ENCODE measurements at regions not wholly inside any gene's neighbourhood (a gene's known extent, or its start where the extent isn't known, plus 50 kb on each side); places are given as distances from the start of the nearest gene placed in this dataset.
"Not testable (repeated sequence)": the region's sequence is repeated elsewhere in the genome, so short reads cannot be mapped to it uniquely, and the experiment has no call there.

DNA sequence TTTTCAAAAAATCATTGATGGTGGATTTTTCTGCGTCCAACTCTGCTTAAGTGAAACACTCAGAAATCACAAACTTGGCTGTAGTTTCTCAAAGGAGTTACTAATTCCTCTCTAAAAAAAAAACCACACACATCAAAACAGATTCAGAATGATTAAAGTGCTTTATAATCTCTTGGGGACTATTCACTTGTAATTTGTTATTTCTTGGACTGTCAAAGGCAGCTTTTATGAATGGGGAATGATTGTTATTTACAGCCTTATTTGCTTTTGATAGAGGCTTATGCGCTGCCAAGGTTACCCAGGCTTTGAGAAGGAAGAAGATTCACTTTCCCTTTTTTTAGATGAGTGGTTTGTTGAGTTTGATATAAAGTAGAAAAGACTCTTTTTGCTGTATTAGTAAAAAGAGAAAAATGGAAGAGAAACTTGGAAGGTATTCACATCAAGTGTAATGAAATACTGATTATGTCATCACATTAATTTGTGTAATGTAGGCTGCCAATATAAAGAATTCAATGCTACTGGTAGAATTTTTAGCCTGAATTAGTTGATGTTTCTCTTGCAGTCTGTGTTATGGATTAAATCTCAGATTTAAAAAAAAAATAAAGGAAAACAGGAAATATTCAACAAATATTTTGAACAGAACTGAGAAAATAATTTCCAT is 381.0 kb upstream of the SASH1 start:
- no peak for DNase-seq (ENCODE audit: low read depth in 1 of 2, low spot score in 1 of 2)

- not testable (repeated sequence) for DNase-seq (ENCODE audit: low read depth in 1 of 2, low spot score in 1 of 2)
These were observed 377.2 kb upstream of the SASH1 start for GRCh38 chr6:147965448-147965847.

GRCh38 chr6:147970970-147971369 is 371.7 kb upstream of the SASH1 start:
- no peak for DNase-seq (ENCODE audit: low read depth in 1 of 2, low spot score in 1 of 2)

- DNase-seq (ENCODE audit: low read depth in 1 of 2, low spot score in 1 of 2): no peak
These were observed 370.2 kb upstream of the SASH1 start for GRCh38 chr6:147972448-147972847.

DNA sequence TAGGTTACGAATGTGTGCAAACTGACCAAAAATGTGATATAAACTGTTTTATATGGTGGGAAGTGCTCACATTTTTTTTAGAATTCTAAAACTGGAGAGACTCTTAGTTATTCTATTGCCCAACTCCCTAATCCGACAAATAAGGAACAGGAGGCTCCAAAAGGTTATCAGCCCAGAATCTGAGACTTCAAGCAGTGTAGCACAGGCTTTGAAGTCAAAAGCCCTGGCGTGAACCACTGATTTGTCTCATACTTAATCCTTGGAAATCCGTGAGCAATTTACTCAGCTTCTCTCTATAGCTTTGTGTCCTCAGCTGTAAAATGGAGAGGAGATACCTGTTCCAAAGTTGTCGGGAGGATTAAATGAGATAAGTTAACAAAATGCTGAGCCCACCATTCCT is 368.8 kb upstream of the SASH1 start:
- no peak for DNase-seq (ENCODE audit: low read depth in 1 of 2, low spot score in 1 of 2)

DNA sequence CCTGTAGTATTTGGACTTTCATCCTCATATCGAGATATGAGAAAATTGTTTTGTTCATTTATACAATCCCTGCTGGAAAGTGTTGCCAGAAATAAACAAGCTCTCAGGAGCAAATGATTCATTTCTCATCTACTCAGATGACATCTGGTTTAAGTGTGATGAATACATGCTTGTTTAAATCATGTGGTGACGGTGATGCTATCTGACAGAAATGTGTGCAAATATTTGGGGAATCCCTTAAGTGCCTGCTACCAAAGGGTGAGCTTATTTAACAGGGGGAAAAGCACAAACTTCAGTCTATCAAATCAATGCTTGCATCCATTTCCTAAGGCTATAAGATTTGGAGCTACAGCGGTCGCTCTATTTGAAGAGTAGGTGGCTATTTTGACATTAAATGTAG is 368.3 kb upstream of the SASH1 start:
- no peak for DNase-seq (ENCODE audit: low read depth in 1 of 2, low spot score in 1 of 2)

DNA sequence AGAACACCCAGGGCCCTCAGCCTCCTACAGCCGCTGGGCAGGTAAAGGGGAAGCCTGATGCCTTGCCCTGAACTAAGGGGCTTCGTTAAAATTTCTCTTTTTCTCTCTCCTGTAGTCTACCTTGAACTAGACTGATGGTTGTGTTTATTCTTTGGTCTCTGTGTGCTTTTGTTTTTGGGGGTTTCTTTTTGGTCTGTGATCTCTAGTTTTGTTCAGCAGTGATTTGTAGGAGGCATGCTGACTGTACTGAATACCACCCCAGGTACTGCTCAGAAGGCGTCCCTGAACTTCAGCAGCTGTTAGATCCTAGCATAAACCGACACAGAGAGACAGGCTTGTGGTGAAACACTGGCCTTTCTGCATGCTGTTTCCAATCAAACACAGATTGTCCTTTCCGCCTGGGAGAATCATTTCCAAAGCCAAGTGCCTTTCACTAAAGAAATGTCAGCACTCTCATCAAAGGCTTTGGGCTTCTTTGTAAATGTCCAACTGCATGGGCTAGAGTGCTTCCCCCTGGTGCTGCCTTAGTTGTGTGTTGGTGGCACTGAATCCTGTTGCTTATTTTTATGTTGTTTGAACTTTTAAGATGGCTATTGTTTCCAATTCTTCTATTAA is 364.7 kb upstream of the SASH1 start:
- DNase-seq (ENCODE audit: low read depth in 1 of 2, low spot score in 1 of 2): no peak

DNA sequence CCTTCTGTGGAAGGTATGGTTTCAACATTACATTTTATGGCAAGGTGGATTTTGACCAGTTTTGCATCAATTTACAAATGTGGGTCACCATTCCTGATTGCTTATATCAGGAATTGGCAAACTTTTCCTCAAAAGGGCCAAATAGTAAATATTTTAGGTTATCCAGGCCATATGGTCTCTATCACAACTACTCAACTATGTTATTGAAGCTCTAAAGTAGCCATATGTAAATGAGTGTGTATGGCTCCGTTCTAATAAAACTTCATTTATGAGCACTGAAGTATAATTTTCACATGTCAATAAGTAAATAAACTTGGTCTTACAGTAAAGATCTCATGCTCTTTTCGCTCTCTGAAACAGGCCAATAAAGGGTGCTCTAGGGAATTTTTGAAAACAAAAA is 362.7 kb upstream of the SASH1 start:
- DNase-seq (ENCODE audit: low read depth in 1 of 2, low spot score in 1 of 2): no peak

DNA sequence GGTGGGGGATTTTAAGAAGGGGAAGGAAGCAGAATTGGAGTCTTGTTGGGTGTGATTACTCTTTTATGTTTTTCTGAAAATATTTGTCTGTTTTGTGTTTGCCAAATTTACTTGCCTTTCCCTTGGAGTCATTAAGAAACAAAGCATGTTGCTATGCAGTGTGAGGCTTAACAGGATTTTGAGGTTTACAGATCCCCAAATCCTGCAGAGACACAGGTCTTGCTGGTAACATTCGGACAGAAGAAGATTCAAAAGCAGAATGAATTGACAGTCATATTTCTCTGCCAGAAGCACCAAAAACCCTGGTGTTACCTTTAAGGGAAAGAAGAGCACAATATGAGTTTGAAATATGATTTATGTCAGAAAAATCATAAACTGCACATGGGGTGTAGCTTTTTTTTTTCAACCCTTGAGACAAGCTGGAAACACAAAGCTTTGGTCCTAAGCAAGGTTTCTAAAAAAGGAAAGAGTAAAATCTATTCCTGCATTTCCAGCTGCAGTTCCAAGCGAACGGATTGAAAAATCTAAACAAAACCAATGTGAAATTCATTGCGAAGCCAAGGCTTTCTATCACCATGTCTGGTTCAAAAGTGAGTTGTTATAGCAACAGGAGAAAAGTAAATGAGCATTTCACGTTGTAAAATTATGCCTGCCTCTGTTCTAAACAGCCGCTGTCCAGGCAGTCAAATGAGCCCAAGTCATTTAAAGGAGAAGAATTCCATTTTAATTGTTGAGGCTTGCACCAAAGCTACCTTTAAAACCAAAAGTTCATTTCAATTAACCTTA is 358.9 kb upstream of the SASH1 start:
- DNase-seq (ENCODE audit: low read depth in 1 of 2, low spot score in 1 of 2): no peak

- DNase-seq (ENCODE audit: low read depth in 1 of 2, low spot score in 1 of 2): no peak
These were observed 355.8 kb upstream of the SASH1 start for GRCh38 chr6:147986846-147987245.

GRCh38 chr6:147990159-147990558 is 352.5 kb upstream of the SASH1 start:
- no peak for DNase-seq (ENCODE audit: low read depth in 1 of 2, low spot score in 1 of 2)

GRCh38 chr6:147991961-147992360 is 350.7 kb upstream of the SASH1 start:
- DNase-seq (ENCODE audit: low read depth in 1 of 2, low spot score in 1 of 2): no peak

DNA sequence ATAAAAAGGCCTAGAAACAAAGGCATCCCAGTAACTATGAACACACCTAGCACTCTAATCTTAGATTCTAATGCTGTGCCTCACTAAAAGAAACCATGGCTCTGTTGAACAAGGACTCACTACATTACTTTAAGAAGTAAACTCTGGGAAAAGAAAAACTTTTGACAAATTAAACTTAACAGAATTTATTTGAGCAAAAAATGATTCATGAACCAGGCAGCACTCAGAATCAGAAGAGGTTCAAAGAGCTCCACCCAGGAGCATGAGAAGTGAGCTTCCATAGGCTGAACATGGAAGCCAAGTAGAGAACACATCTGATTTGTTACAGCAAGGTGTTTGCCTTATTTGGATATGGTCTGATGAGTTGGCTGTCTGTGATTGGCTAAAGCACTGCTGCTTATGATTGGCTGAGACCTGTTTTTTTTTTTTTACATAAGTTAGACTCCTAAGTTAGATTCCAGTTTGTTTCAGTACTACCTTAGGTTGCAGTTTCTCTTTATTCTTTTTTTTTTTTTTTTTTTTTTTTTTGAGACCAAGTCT is 343.6 kb upstream of the SASH1 start:
- DNase-seq (ENCODE audit: low read depth in 1 of 2, low spot score in 1 of 2): no peak

- no peak for DNase-seq (ENCODE audit: low read depth in 1 of 2, low spot score in 1 of 2)
These were observed 340.6 kb upstream of the SASH1 start for GRCh38 chr6:148001844-148002642.

DNA sequence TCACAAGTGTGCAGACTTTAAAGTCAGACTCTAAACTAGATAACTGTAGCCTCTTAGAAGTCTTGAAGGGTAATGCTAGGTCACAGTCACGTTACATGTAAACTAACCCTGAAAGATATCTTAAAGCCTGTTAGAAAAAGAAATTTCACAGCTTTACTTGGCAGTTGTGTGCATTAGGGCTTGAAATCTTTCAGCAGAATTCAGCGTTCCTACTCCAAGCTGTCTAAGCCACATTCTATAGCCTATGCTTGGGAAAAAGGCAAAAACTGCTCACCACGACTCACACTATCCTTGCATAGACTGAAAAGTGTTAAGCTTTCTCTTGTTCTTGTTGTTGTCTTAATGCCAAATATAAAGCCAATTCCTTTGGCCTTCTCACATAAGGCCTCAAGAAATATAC is 338.0 kb upstream of the SASH1 start:
- no peak for DNase-seq (ENCODE audit: low read depth in 1 of 2, low spot score in 1 of 2)

GRCh38 chr6:148005806-148006205 is 336.8 kb upstream of the SASH1 start:
- no peak for DNase-seq (ENCODE audit: low read depth in 1 of 2, low spot score in 1 of 2)

- not testable (repeated sequence) for DNase-seq (ENCODE audit: low read depth in 1 of 2, low spot score in 1 of 2)
These were observed 332.1 kb upstream of the SASH1 start for GRCh38 chr6:148010516-148010915.

DNA sequence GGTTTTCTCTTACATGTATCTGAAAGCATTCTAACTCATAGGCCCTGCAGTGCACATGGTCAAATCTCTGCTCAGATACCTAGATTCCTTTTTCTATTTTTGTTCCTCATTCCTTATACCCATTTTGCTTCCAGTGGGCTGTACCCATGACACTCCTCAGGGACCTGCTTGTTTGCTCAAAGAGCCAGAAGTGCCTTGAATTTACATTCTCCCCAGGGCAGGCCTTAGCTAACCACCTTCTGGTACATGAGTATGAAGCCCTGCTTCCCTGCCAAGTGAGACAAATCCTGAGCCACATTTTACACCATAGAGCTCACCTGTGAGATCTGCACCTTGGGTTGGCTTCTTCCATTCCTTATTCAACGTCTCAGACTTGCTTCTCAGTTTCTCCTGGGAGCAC is 326.6 kb upstream of the SASH1 start:
- DNase-seq (ENCODE audit: low read depth in 1 of 2, low spot score in 1 of 2): no peak

- DNase-seq (ENCODE audit: low read depth in 1 of 2, low spot score in 1 of 2): no peak
These were observed 321.5 kb upstream of the SASH1 start for GRCh38 chr6:148021165-148021564.

DNA sequence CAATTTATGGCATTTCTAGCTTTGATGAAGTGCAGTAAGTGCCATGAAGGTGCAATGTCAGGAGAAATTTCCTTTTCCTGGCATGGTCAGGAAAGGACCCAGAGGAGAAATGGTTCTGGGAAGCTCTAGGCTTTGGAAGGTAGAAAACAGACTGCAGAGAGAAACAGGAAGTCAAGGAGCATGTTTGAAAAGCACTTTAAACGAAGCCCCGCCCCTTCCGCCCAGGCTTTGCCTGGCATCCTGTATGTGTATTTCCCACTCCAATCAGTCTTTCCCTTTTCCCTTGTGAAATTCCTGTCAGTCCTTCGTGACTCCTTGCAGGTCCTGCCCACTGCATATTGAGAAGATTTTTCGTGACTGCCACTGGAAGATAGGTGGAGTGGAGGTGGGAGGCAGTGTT is 320.9 kb upstream of the SASH1 start:
- DNase-seq (ENCODE audit: low read depth in 1 of 2, low spot score in 1 of 2): no peak

DNA sequence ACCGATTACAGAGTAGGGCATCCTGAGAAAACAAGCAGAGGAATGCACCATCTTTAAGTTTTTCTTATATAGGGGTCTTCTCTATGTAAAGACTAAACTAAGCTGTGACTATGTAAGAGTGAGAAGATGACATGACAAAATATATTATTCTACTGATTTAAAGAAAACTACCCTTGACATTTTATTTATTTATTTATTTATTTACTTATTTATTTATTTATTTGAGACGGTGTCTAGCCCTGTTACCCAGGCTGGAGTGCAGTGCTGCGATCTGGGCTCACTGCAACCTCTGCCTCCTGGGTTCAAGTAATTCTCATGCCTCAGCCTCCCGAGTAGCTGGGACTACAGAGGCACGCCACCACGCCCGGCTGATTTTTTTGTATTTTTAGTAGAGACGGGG is 320.4 kb upstream of the SASH1 start:
- not testable (repeated sequence) for DNase-seq (ENCODE audit: low read depth in 1 of 2, low spot score in 1 of 2)
